ENCODE measurements at regions not wholly inside any gene's neighbourhood (a gene's known extent, or its start where the extent isn't known, plus 50 kb on each side); places are given as distances from the start of the nearest gene placed in this dataset.

DNA sequence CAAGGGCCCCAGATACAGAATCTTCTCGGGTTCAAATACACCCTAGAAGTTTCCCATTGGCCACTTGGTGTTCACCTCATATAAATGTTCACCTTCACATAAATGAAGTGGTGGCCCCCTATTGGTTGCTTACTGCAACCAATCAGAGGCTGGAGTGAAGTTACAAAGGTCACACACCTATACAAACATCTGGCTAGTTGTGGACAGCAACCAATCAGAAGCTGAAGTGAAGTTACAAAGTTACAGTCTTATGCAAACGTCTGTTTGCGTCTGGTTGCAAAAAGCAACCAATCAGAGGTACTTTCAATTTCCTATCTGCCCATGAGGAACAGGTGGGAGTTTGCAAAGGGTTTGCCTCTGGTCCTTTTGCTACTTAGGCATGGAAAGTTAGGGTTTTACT, 206.5 kb upstream of the BMP2 start:
- Histone ChIP-seq H4K5ac (ENCODE audit: insufficient read length, low read depth, low read length) (no peak overlapping the region), H4K20me1 (replicated peaks in 1 of 2; ENCODE audit: control insufficient read depth in 1 of 2, insufficient read depth in 2 of 2, low read length in 2 of 2) (no peaks in the 10 kb centered on the region), H2BK120ac (replicated peaks; ENCODE audit: low read depth, low read length) (no peak overlapping the region), H3K27me3 (replicated peaks in 1 of 4; ENCODE audit: control insufficient read depth in 3 of 4, extremely low read depth in 1 of 4, insufficient read depth in 3 of 4, low read length in 3 of 4) (no peaks in the 10 kb centered on the region), H3K4me2 (ENCODE audit: insufficient read depth in 1 of 2, low read depth in 2 of 2, low read length in 2 of 2) (no peak overlapping the region), H3K14ac (ENCODE audit: insufficient read length) (no peak overlapping the region), H3K36me3 (ENCODE audit: control insufficient read depth in 2 of 4, insufficient read depth in 4 of 4, low read length in 3 of 4) (no peaks in the 10 kb centered on the region), H4K91ac (replicated peaks; ENCODE audit: insufficient read length, low read length) (no peak overlapping the region), H3K27ac (ENCODE audit: low read depth, low read length) (no peak overlapping the region), H2BK5ac (ENCODE audit: low read depth, low read length) (no peak overlapping the region), H3K9me3 (ENCODE audit: insufficient read depth in 2 of 2, low read depth in 1 of 2, low read length in 1 of 2) (no peaks in the 10 kb centered on the region), H3K23me2 (ENCODE audit: low read depth, low read length) (no peaks in the 10 kb centered on the region), H3K56ac (replicated peaks; ENCODE audit: insufficient read length, low read depth, low read length) (no peak overlapping the region), H3K18ac (ENCODE audit: extremely low read depth, low read length) (no peak overlapping the region), H3K9ac (replicated peaks in 1 of 4; ENCODE audit: extremely low read depth in 1 of 4, low read depth in 3 of 4, low read length in 3 of 4) (no peak overlapping the region), H2BK20ac (ENCODE audit: low read length) (no peak overlapping the region), H3K79me1 (ENCODE audit: low read depth, low read length) (no peaks in the 10 kb centered on the region), H3K4ac (replicated peaks; ENCODE audit: insufficient read length, low read depth, low read length) (no peak overlapping the region), H4K8ac (ENCODE audit: extremely low read depth, insufficient read depth, low read length) (no peak overlapping the region), H3K4me1 (replicated peaks in 1 of 4; ENCODE audit: control insufficient read depth in 3 of 4, insufficient read depth in 4 of 4, low read length in 3 of 4) (no peaks in the 10 kb centered on the region), H2AK5ac (ENCODE audit: low read depth, low read length) (no peak overlapping the region), H2BK15ac (ENCODE audit: low read length) (no peak overlapping the region), H3K4me3 (ENCODE audit: extremely low read depth in 1 of 4, insufficient read depth in 2 of 4, low read depth in 3 of 4, low read length in 4 of 4) (no peak overlapping the region), H3K79me2 (ENCODE audit: control insufficient read depth in 1 of 2, insufficient read depth in 2 of 2, low read length in 2 of 2) (no peaks in the 10 kb centered on the region), H2AFZ (ENCODE audit: low read length) (no peak overlapping the region; the same call in 1 of the 2 replicates), H3K23ac (ENCODE audit: insufficient read length) (no peak overlapping the region), H2BK12ac (ENCODE audit: low read depth, low read length) (no peak overlapping the region)
- DNase-seq (ENCODE audit: low read depth in 1 of 2, low spot score in 2 of 2) (no peak), FAIRE-seq (no peak)
- no peak for TF ChIP-seq CHD2 (IDR thresholded peaks at IDR 0.05; ENCODE audit: low read length)
- TF ChIP-seq RNF2 (IDR thresholded peaks at IDR 0.05; ENCODE audit: borderline replicate concordance, low read depth, low read length, missing control alignments, poor library complexity, severe bottlenecking), result no peak
- no peak for TF ChIP-seq POLR2AphosphoS5 (IDR thresholded peaks at IDR 0.05; ENCODE audit: low read depth, low read length)
- no peak for TF ChIP-seq RXRA (IDR thresholded peaks at IDR 0.05; ENCODE audit: insufficient read depth, low read depth, low read length)
- TF ChIP-seq EGR1 (IDR thresholded peaks at IDR 0.05; ENCODE audit: borderline replicate concordance, low read depth, low read length), result no peak
- no peak for TF ChIP-seq CREB1 (IDR thresholded peaks at IDR 0.05)
- no peak for TF ChIP-seq CBX8 (IDR thresholded peaks at IDR 0.05; ENCODE audit: borderline replicate concordance, low read depth, low read length)
- TF ChIP-seq TBP (IDR thresholded peaks at IDR 0.05; ENCODE audit: low read depth, low read length), result no peak
- ChIA-PET POLR2A (ENCODE audit: partially characterized antibody) (no interaction called here), CTCF (ENCODE audit: partially characterized antibody) (no interaction called here)
- WGBS, 2 experiments (ENCODE audit: extremely low coverage in 1 of 2, insufficient coverage in 1 of 2, insufficient read length in 1 of 2, insufficient replicate concordance in 2 of 2, low coverage in 1 of 2, low lambda C conversion rate in 2 of 2, missing lambda C conversion rate in 1 of 2), result 84% methylated on average over 3 of the region's 3 CpGs; no CpG with 5 or more reads in 1 of the 2 experiments
